ENCODE measurements at regions not wholly inside any gene's neighbourhood (a gene's known extent, or its start where the extent isn't known, plus 50 kb on each side); places are given as distances from the start of the nearest gene placed in this dataset.

DNA sequence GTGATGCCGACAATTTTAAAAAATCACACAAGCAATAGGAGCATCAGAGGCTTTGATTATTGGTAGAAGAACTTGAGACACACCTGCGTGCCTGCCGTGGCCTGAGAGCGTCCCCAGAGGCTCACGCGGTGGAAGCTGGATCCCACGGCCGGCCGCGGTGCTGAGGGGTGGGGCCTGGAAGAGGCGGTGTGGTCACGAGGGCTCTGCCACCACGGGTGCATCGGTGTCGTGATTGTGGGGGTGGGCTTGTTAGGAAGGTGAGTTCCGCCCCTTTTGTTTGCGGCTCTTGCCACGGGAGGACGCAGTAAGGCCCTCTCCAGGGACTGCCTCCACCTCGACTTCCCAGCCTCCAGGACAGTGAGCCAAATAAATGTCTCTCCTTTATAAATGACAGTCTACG is 77.2 kb upstream of the ADRA2C start:
- TF ChIP-seq, protein P1, sequence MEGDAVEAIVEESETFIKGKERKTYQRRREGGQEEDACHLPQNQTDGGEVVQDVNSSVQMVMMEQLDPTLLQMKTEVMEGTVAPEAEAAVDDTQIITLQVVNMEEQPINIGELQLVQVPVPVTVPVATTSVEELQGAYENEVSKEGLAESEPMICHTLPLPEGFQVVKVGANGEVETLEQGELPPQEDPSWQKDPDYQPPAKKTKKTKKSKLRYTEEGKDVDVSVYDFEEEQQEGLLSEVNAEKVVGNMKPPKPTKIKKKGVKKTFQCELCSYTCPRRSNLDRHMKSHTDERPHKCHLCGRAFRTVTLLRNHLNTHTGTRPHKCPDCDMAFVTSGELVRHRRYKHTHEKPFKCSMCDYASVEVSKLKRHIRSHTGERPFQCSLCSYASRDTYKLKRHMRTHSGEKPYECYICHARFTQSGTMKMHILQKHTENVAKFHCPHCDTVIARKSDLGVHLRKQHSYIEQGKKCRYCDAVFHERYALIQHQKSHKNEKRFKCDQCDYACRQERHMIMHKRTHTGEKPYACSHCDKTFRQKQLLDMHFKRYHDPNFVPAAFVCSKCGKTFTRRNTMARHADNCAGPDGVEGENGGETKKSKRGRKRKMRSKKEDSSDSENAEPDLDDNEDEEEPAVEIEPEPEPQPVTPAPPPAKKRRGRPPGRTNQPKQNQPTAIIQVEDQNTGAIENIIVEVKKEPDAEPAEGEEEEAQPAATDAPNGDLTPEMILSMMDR (IDR thresholded peaks at IDR 0.05): no peak
- TF ChIP-seq POLR2A (IDR thresholded peaks at IDR 0.05): no peak
